HCT116 (cell line): ENCODE measurements at regions not wholly inside any gene's neighbourhood (a gene's known extent, or its start where the extent isn't known, plus 50 kb on each side); places are given as distances from the start of the nearest gene placed in this dataset.
"Not testable (repeated sequence)": the region's sequence is repeated elsewhere in the genome, so short reads cannot be mapped to it uniquely, and the experiment has no call there.

Experiments used
- ATAC-seq: fragments of 200-7000 bp; cut with Tn5 transposase; 2 replicates; pipeline ENCODE4 v1.9.1; 2020; ENCODE audit warnings: mild to moderate bottlenecking, moderate library complexity
- BruUV-seq: library from RNA; stranded (reverse); fragments of 400-500 nt; replicated peaks from 2 replicates; lab custom pipeline; 2021; lab: Mats Ljungman, UMichigan
- CTCF ChIA-PET: fragments of 300-600 bp; sonication (Branson Sonifier 250); formaldehyde crosslinking; loops from one replicate; lab custom pipeline; 2021; ENCODE audit warnings: antibody characterized with exemption; lab: Charles Lee
- POLR2A ChIA-PET: fragments of 300-600, 350-600 bp; sonication (Branson Sonifier 250); formaldehyde crosslinking; loops from one replicate; lab custom pipeline; 2021; ENCODE audit warnings: antibody characterized with exemption; lab: Charles Lee
- RAD21 ChIA-PET, 2 experiments: fragments of 300-600 bp; sonication (Branson Sonifier 250); formaldehyde crosslinking; loops; one replicate each; lab custom pipeline; 2023; ENCODE audit warnings: low total read pairs in 2 of 2; ENCODE audit not compliant: uncharacterized antibody in 2 of 2, unreplicated experiment in 2 of 2, low non-redundant PET in 1 of 2; lab: Charles Lee
- DNase-seq: peaks from one replicate; pipeline ENCODE4 v3.0.0-alpha.2; 2010; ENCODE audit warnings: low read depth, low spot score
- H2AFZ ChIP-seq: fragments of 200-600 bp; shearing (Covaris generic), sonication (generic); 2 replicates; pipeline ENCODE4 v1.6.1; 2017; ENCODE audit warnings: low read depth, mixed run types, mixed read lengths, antibody characterized with exemption, low read length; ENCODE audit not compliant: poor library complexity, severe bottlenecking
- H3K27ac ChIP-seq: 2 replicates; pipeline ENCODE4 v1.5.1; 2012; ENCODE audit warnings: low read depth, low read length
- H3K27me3 ChIP-seq: fragments of 200-600 bp; sonication (generic); 2 replicates; pipeline ENCODE4 v1.6.1; 2016; ENCODE audit warnings: mixed run types, low read length, mixed read lengths; ENCODE audit not compliant: insufficient read depth
- H3K36me3 ChIP-seq, 2 experiments: fragments of 200-500 bp in 1 of 2; fragments of 200-600 bp in 1 of 2; sonication (Bioruptor generic) in 1 of 2; sonication (generic) in 1 of 2; 2 replicates each; pipeline versions ENCODE4 v1.5.1 to v1.6.1; 2014 to 2016; ENCODE audit warnings: low read length in 2 of 2, inconsistent platforms in 1 of 2, mixed read lengths in 1 of 2, mixed run types in 1 of 2; ENCODE audit not compliant: insufficient read depth in 2 of 2, control insufficient read depth in 1 of 2
- H3K4me1 ChIP-seq, 2 experiments: fragments of 200-600 bp in 1 of 2; sonication (generic) in 1 of 2; 2 replicates each; pipeline versions ENCODE4 v1.5.1 to v1.6.1; 2012 to 2017; ENCODE audit warnings: low read length in 2 of 2, inconsistent platforms in 1 of 2, mild to moderate bottlenecking in 1 of 2, mixed read lengths in 1 of 2, mixed run types in 1 of 2, moderate library complexity in 1 of 2; ENCODE audit not compliant: insufficient read depth in 2 of 2, control insufficient read depth in 1 of 2
- H3K4me2 ChIP-seq: fragments of 200-600 bp; sonication (generic); 2 replicates; pipeline ENCODE4 v1.6.1; 2017; ENCODE audit warnings: mixed run types, low read length, mixed read lengths
- H3K4me3 ChIP-seq, 2 experiments: fragments of 200-600 bp in 1 of 2; sonication (generic) in 1 of 2; replicated peaks in 1 of 2; 2 replicates each; pipeline ENCODE4 v1.5.1; 2011 to 2016; ENCODE audit warnings: low read length in 2 of 2, control low read depth in 1 of 2, low read depth in 1 of 2, mild to moderate bottlenecking in 1 of 2, mixed read lengths in 1 of 2, mixed run types in 1 of 2
- H3K79me2 ChIP-seq: fragments of 200-600 bp; sonication (generic); 2 replicates; pipeline ENCODE4 v1.6.1; 2017; ENCODE audit warnings: mild to moderate bottlenecking, mixed run types, low read length, moderate library complexity, mixed read lengths; ENCODE audit not compliant: insufficient read depth
- H3K9ac ChIP-seq: fragments of 200-600 bp; sonication (generic); 2 replicates; pipeline ENCODE4 v1.6.1; 2016; ENCODE audit warnings: low read length, mixed read lengths
- H3K9me2 ChIP-seq: fragments of 200-600 bp; sonication (generic), shearing (Covaris generic); 2 replicates; pipeline ENCODE4 v1.6.1; 2017; ENCODE audit warnings: mixed run types, mild to moderate bottlenecking, moderate library complexity; ENCODE audit not compliant: insufficient read depth
- H3K9me3 ChIP-seq, 2 experiments: fragments of 200-500 bp in 1 of 2; fragments of 200-600 bp in 1 of 2; sonication (Bioruptor generic) in 1 of 2; sonication (generic) in 1 of 2; 2 replicates each; pipeline ENCODE4 v1.6.1; 2014 to 2017; ENCODE audit warnings: low read length in 2 of 2, mixed read lengths in 2 of 2, inconsistent platforms in 1 of 2, low read depth in 1 of 2, mild to moderate bottlenecking in 1 of 2, mixed run types in 1 of 2, moderate library complexity in 1 of 2; ENCODE audit not compliant: control insufficient read depth in 1 of 2, insufficient read depth in 1 of 2
- H4K20me1 ChIP-seq: fragments of 200-600 bp; sonication (generic), shearing (Covaris generic); 2 replicates; pipeline ENCODE4 v1.6.1; 2017; ENCODE audit warnings: mixed run types, mild to moderate bottlenecking, moderate library complexity; ENCODE audit not compliant: insufficient read depth
- CBX3 ChIP-seq: IDR thresholded peaks from 2 replicates; pipeline ENCODE4 v1.6.1; 2012; ENCODE audit warnings: low read depth
- CTCF ChIP-seq, 3 experiments: fragments of 200-600 bp in 1 of 3; sonication (generic) in 1 of 3; IDR thresholded peaks in 2 of 3; conservative IDR thresholded peaks in 1 of 3; 2 replicates each; pipeline ENCODE4 v1.5.1; 2012 to 2017; ENCODE audit warnings: low read depth in 2 of 3, low read length in 2 of 3, antibody characterized with exemption in 1 of 3, borderline replicate concordance in 1 of 3, control low read depth in 1 of 3, mild to moderate bottlenecking in 1 of 3, mixed read lengths in 1 of 3, mixed run types in 1 of 3, moderate library complexity in 1 of 3; ENCODE audit not compliant: insufficient read depth in 1 of 3
- EGR1 ChIP-seq: IDR thresholded peaks from 2 replicates; pipeline ENCODE4 v1.6.1; 2012; ENCODE audit warnings: low read depth
- ELF1 ChIP-seq: IDR thresholded peaks from 2 replicates; pipeline ENCODE4 v1.6.1; 2012; ENCODE audit warnings: low read depth, borderline replicate concordance
- REST ChIP-seq: IDR thresholded peaks from 2 replicates; pipeline ENCODE4 v1.6.1; 2012; ENCODE audit warnings: low read depth
- SIN3A ChIP-seq: IDR thresholded peaks from 2 replicates; pipeline ENCODE4 v1.6.1; 2012; ENCODE audit warnings: low read depth
- SRF ChIP-seq: IDR thresholded peaks from 2 replicates; pipeline ENCODE4 v1.6.1; 2012; ENCODE audit warnings: low read depth
- TCF7L2 ChIP-seq: IDR thresholded peaks from 2 replicates; pipeline ENCODE4 v1.7.0; 2011; ENCODE audit warnings: borderline replicate concordance, inconsistent platforms; ENCODE audit not compliant: insufficient read depth, insufficient read length; ENCODE audit errors: extremely low read depth
- intact Hi-C: fragments of 100-400 bp; cut with micrococcal nuclease; formaldehyde crosslinking; loops from 2 replicates; pipeline ENCODE4 v1.10.0; 2022

GRCh38 chr2:223496853-223497252 is 105.3 kb downstream of the SCG2 start:
- H3K9ac ChIP-seq, intact Hi-C loops, H4K20me1 ChIP-seq, H3K9me2 ChIP-seq, POLR2A ChIA-PET, H3K4me1 ChIP-seq, RAD21 ChIA-PET, H3K9me3 ChIP-seq, H3K4me3 ChIP-seq, CTCF ChIA-PET, H3K27me3 ChIP-seq, H3K4me2 ChIP-seq, H3K79me2 ChIP-seq, H3K27ac ChIP-seq, DNase-seq, H3K36me3 ChIP-seq, H2AFZ ChIP-seq, BruUV-seq, ATAC-seq: not testable (repeated sequence)

GRCh38 chr2:223500709-223501108 is 101.5 kb downstream of the SCG2 start:
- Histone ChIP-seq H3K4me2 (no peak overlapping the region), H3K27ac (no peak overlapping the region), H2AFZ (no peak overlapping the region), H3K9me2 (no peaks in the 10 kb centered on the region), H3K4me3 (no peak overlapping the region), H3K9me3 (no peaks in the 10 kb centered on the region), H3K79me2 (no peaks in the 10 kb centered on the region), H4K20me1 (no peaks in the 10 kb centered on the region), H3K27me3 (no peaks in the 10 kb centered on the region), H3K4me1 (peaks cover 6 to 12% of the 10 kb centered on the region in 2 experiments; a peak in 3 of 4 replicates), H3K36me3 (no peaks in the 10 kb centered on the region), H3K9ac (no peak overlapping the region)
- BruUV-seq = no TSS peak
- ChIA-PET POLR2A (no interaction called here), CTCF (no interaction called here), RAD21 (no interaction called here)
- DNase-seq (no peak), ATAC-seq (no peak)
- no peak for TF ChIP-seq CTCF (IDR thresholded peaks at IDR 0.05 in 2 of 3, conservative IDR thresholded peaks at IDR 0.05 in 1 of 3; ENCODE audit: borderline replicate concordance in 1 of 3, insufficient read depth in 1 of 3, low read depth in 2 of 3, low read length in 2 of 3)
- no peak for TF ChIP-seq SRF
- no peak for TF ChIP-seq ELF1
- no peak for TF ChIP-seq SIN3A
- no peak for TF ChIP-seq EGR1
- TF ChIP-seq REST = no peak
- TF ChIP-seq CBX3 = no peak
- no peak for TF ChIP-seq TCF7L2
- intact Hi-C loops = no loop called here
